ENCODE measurements at regions not wholly inside any gene's neighbourhood (a gene's known extent, or its start where the extent isn't known, plus 50 kb on each side); places are given as distances from the start of the nearest gene placed in this dataset.

DNA sequence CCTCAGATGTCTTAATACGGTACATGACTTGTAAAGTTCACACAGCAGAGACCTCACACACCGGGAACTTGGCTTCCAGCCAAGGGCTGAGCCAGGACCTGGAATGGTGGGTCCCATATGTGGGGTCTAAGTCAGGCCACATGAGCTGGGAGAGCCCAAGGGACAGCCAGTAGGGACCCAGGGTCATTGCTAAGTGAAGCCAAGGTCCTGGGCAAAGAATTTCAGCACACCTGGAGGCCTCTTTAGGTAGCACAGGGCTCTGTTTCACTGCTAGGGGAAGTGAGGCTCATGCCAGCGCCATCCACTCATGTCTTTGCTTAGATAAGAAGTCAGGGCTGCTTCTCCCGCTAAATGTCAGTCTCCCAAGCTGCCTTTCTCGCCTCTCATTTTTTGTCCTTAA is 116.6 kb upstream of the TLE3 start:
- peak; percentile 88 for DNase-seq (ENCODE audit: low spot score)

DNA sequence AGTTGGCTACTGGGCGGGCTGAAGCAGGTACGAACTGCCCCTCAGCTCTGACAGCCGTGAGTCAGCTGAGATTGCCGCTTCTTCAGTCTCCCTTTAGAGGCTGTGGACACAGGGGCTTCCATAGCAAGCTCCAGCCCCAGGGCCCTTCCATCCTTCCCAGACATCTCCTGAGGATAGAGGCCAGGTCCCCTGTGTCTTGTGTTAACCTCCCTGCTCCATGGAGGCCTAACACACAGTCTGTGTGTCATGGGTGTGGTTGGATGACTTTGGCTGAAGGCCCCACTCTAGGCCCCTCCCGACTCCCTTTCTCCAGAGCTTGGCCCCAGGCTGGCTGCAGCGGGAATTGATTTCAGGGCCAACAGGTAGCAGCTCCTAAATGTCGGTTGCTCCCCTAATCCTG is 116.1 kb upstream of the TLE3 start:
- DNase-seq (ENCODE audit: low spot score): peak; percentile 72

DNA sequence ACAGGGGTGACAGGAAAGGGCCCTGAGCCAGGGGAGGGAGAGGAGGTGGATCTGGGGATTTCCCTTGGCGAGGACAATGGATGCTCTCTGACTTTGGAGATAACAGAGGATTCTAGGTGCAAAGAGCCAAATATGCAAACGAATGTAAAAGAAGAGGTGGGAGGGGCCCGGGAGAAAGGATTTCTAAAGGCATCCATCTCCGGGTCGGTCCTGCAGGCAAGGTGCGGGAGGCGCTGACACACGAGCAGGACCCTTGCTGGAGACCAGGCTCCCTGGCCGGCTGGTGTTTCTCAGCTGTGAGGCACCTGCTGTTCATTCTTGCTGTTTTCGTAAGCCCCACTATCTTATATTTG is 115.2 kb upstream of the TLE3 start:
- peak; percentile 45 for DNase-seq (ENCODE audit: low spot score)

DNA sequence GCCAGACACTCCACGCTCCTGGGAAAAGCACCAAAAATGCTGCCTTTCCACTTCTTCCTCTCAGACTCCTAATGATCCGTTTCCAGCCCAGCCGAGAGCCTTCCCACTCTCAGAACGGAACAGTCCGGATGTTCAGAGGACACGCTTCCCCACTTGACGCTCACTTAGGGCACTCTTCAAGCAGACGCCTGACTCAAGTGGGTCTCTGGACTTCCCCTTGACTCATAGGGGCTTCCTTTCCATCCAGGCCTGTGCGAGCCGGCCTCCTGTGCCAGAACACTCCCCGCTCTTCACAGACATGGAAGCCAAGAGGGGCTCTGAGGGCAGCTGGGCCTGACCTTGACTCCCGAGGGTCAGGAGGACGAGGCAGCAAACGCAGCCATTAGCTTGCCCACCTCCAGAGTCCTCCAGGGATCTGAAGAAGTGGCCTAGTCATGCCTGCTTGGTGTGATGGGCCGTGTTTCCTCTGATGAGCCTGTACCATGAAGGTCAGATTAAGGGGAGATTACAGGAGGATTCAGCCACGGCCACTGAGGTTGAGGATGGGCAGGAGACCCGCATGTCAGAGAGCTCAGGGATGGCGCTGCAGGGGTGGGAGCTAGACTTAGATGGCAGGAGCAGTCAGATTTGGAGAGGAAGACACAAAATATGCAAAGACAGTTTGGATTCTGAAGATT is 114.7 kb upstream of the TLE3 start:
- DNase-seq (ENCODE audit: low spot score): peak; percentile 83

DNA sequence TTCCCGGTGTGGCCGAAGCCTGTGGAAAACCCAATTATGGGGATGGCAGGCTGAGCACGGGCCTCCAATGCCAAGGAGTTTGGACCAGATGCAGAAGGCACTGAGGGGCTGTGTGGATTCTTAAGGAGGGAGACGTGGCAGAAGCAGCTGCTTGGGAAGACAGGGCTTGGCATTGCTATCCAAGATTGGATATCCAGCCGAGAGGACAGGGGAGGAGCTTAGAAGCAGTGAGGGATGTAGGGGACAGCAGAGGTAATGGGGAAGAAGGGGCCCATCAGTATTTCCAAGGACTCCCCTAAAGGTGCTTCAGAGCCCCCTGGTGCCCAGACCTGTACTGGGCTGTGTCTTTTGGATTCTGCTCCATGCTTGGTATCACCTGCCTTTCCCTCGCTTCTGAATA is 112.8 kb upstream of the TLE3 start:
- peak; percentile 57 for DNase-seq (ENCODE audit: low spot score)

DNA sequence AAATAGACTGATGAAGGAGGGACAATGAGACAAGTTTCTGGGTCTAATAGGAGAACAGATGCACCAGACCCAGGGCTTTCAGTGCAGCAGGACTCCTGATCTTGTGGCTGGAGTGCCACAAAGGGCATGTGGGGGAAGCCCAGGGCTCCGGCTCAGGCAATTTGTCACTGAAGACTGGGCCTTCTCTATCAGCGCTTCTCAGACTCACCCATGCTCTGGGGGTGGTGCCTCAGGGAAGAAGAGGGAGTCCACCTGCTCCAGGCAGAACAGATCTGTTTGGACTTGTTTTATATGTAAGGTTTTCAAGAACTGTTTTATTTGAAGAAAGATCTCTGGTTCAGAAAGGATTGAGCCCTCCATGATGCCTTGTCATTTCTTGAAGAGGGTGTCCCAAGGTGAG is 112.4 kb upstream of the TLE3 start:
- DNase-seq (ENCODE audit: low spot score): peak; percentile 81

DNA sequence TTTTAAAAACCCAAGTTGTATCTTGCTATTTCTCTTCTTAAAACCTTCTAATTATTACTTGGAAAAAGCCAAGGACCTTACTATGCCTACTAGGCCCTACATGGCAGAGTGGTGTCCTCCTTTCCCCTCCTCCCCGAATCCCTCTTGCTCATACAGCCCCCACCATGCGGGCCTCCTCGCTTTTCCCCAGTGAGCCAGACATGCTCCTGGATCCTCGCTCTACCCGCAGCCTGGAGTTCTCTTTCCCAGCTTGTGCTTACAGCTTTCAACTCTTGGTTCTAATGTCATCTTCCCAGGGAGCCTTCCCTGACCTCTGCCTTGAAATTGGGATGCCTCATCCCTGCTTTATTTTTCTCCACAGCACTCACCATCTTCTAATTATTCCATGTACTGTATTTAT is 111.8 kb upstream of the TLE3 start:
- DNase-seq (ENCODE audit: low spot score): peak; percentile 37

DNA sequence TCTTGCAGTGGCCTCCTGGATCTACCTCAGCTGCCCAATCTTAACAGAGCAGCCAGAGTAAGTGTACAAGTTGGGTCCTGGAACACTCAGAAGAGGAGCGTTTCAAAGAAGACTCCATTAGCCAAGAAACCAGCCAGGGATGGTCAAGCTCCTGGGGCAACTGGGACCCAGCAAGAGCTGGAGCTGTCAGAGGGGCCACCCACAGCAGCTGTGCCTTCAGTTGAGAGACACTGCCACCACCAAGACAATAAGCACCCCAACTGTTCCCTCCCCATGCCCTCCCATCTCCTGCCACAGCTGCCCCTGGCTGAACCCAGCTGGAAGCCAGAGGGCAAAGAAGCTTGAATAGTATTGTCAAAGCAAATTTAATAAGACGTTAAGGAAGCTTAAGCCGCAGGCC is 110.6 kb upstream of the TLE3 start:
- DNase-seq (ENCODE audit: low spot score): peak; percentile 53

DNA sequence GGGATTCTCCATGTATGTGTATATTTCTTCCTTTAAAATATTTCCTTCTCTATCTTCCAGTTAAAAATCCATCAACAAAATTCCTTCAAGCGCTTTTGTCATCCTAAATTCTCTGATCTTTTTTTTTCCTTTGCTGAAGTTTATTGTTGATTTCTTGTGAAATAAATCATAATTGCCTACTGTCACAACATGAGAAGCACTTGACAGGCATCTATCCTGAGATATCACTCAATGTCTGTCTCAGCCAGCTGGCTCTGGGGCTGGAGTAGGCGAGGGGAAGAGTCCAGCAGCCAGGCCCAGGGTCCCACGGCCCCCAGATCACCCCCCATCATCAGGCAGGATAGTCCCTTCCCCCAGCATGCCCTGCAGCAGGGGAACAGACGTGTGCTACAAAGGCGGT is 109.0 kb upstream of the TLE3 start:
- DNase-seq (ENCODE audit: low spot score): no peak

DNA sequence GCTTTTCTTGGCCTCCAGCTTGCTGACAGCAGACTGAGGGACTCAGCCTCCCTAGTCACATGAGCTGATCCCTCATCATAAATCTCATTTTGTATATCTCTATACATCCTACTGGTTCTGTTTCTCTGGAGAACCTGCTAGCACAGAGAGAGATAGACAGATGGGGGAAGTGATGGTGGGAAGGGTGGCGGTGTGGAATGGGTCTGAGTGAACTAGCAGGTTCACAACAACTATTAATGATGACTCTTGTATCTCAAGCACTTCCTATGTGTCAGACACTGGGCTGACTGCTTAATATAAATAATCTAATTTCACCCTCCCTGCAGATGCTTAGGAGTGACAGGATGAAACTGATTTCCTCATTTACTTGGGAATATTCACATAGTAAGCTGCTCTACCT is 106.9 kb upstream of the TLE3 start:
- no peak for DNase-seq (ENCODE audit: low spot score)

DNA sequence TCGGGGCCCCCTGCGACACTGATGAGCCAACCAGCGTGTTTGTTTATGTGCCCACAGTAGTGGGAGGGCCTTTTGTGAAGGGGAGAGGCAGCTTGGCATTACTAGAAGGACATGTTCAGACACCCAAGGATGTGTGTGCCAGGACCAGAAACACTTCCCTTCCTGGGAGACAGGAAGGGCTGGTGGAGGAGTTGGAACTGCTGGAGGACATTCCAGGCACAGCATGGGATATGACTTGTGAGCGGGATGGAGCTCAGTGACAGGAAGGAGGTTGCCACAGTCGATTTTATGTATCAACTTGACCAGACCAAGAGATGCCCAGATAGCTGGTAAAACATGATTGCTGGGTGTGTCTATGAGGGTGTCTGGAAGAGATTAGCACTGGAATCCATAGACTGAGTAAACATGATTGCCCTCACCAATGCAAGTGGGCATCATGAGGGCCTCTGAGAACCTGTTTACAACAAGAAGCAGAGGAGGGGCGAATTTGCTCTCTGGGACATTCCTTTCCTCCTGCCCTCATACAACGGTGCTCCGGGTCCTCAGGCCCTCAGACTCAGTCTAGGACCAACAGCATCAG is 106.4 kb upstream of the TLE3 start:
- DNase-seq (ENCODE audit: low spot score): no peak

DNA sequence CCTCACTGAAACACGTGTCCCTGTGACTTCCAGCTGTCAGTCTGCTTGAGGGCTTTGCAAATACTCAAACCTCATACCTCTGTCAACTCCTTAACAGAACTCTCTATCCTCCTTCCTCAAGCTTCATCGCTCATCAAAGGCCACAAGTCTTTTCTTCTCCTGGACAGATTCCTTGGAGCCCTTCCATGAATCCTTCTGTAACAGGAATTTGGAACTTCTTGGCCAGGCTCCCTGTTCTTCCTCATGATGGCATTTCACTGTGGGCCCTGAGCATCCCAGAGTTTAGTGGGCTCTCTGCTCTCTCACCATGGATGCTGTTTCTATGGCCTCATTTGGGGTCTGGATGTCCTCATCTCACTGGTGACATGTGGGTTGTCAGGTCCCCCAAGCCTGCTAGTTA is 105.0 kb upstream of the TLE3 start:
- DNase-seq (ENCODE audit: low spot score): no peak

DNA sequence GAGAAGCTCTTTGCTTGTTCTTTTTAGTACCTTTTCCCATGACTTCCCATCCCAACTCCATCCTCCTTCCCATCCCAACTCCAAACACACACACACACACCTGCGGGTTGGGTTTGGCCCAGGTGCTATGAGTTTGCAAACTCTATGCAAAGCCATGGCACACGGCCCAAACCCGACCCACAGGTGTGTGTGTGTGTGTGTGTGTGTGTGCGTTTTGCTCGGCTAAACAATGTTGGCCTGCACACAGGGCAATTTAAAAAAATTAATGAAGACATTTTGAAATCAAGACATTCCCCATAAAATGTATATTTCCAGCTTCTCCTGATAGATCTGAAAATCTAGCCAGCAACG is 103.7 kb upstream of the TLE3 start:
- DNase-seq (ENCODE audit: low spot score): no peak

DNA sequence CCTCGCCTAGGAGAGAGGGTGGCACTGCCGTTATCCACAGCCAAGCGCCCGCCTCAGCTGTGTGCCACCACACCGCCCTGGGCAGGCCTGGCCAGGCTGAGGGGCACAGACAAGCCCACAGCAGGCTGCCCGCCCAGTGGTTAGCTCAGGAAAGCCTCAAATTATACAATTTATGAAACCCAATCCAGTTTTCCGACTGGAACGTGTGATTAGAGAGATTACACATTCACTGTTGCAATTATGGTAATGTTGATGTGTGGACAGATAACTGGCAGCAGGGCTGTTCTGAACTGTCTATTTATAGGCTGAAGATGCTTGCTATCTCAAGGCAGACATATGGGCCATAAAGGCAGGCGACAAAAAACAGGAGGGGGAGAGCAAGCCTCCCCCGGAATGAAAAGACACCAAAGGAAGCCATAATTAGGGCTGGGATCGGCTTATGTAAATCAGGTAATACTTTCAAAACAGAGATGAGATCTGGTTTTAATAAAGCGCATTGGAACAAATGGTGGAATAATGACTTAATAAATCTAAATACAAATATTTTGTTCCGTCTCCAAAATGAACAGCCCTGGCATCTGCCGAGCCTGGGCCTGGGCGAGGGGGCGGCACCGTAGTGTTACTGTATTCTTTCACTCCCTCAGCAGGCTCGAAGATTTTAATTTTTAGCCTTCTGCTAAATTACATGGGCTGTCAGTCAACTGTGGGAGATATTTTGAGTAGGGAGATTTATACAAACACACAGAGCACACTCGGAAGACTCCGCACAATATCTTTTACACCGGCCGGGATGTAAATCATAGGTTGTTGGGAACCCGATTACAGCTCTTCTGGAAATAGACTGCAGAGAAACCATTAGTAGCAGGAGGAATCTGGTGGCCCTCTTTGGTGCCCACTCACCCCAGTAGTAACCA is 103.1 kb upstream of the TLE3 start:
- peak; percentile 68 for DNase-seq (ENCODE audit: low spot score)

DNA sequence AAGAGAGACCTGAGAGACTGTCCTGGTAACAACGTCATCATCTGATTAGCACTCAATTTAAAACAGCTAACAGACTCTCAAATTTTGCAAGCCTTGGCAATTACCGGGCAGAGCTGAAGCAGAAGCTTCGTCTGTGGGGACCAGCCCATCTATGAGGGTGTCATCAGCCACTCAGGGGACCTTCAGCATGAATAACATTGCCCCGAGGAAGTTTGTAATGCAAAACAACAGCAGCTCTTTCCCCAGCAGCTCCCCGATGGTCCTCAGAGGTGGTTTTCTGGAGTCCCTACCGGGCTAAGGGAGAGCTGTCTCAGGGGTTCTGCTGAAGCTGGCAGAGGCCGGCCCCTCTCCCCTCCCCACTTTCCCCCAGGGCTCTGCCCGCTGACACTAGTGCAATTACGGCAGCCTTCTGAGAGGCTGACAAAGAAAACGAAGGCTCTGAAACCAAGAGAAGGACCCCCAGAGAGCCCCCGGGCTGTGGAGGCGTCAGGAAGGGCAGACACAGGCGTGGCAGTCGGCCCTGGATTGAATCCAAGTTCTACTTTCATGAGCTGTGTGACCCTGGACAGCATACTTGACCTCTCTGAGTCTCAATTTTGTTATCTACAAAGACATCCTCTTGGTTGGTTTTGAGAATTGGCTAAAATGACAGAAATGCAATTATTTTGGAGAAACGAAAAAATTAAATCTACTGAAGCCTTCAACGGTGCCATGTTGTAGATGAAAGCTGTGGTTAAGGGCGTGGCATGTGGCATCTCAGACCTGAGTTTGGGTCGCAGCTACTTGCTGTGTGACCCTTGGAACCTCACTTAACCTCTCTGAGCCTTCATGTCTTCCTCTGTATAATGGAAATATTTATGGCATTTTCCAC is 102.1 kb upstream of the TLE3 start:
- DNase-seq (ENCODE audit: low spot score): no peak

DNA sequence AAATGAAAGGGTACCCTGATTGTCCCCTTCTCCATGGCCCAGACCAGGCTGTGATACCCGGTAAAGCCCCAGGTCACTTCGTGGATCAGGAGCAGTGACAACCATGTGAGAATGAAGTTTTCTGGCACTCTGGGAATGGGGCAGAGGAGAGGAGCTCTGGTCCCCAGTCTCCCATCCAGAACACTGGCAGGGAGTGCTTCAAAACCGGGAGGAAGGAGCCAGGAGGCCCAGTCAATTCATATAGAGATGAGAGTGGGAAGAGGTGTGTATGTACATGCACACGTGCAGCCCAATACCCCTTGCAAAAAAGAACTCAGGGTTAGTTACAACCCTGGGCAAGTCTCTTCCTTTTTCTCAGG is 101.4 kb upstream of the TLE3 start:
- DNase-seq (ENCODE audit: low spot score): no peak

DNA sequence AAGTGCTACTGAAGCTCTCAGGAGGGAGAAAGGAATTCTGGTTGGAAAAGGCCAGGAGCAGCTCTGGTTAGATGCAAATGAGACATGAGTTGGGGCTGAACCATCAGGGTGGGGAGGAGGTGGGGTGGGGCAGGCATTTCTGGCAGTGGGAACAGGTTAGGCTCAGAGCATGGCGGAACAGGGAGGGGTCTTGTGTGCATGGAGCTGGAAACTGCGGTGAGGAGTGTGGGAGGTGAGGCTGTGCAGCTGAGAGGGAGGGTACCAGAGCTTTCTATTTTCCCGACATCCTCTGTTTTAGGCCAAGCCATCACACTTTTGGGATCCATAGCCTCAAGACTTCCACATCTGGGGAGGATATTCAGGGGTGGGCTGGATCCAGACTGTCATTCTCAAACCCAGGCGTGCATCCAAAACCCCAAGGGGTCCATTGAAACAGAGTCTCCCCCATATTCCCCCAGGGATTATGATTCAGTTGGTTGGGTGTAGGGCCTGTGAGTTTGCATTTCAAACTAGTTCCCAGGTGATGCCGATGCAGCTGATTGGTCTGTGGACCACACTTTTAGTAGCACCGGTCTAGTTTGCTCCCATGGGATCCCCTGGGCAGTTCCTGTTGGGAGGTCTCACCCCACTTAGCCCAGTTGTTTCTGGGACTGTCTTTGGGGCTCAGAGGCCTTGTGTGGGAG is 100.9 kb upstream of the TLE3 start:
- DNase-seq (ENCODE audit: low spot score): no peak

DNA sequence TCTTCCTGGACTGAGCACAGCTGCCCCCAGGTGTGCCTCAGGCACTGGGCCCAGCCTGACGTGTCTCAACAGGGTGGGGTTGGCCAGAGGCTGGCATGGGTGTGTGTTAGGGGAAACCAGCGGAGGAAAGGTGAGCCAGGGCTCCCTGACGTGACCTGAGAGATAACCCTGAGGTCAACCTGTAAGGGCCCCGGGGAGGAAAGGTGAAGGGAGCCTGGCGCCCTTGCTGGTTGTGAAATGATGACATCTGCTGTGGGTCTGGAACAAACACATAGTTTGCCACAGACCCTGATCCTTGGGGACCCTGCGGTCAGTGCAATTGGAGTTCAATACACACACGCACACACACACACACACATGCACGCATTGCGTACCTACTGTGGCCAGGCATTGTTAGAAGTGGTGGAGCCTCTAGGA is 100.2 kb upstream of the TLE3 start:
- no peak for DNase-seq (ENCODE audit: low spot score)

DNA sequence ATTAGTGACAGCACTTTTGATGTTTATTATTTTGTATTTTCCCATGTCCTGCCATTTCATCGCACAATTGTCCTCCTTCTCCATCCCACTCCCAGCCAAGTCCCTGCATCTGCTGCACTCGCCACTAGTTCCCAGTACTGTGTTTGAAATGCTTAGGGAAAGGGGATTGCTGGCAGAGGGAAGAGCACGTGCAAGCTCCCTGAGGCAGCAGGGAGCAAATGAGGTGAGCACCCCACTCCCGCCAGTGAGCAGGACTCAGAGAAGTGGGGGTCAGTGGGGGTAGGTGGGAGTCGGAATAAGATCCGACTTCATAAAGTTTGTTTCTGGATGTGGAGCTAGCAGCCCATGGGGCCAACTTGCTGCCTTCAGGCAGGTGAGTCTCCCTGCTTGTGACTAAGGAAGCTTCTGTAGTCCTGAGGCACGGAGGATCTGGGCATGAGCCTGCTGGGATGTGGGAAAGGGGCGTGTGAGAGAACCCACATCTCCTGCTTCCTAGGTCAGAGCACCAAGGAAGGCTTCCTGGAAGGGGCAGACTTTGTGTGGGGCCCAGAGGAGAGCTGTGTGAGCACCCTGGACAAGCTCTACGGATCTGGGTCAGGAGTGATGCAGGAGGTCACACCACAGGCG is 99.7 kb upstream of the TLE3 start:
- no peak for DNase-seq (ENCODE audit: low spot score)
